ENCODE measurements at regions not wholly inside any gene's neighbourhood (a gene's known extent, or its start where the extent isn't known, plus 50 kb on each side); places are given as distances from the start of the nearest gene placed in this dataset.

- H3K4me3 ChIP-seq (ENCODE audit: low read depth, low read length) = no peak overlapping the region
- ChIA-PET POLR2A (no interaction called here), CTCF (no interaction called here)
- TF ChIP-seq CTCF (IDR thresholded peaks at IDR 0.05; ENCODE audit: insufficient read depth, low read length, missing control alignments) = no peak
- DNase-seq (ENCODE audit: low read depth, low spot score) = no peak
Measured at GRCh38 chrX:138777230-138777629, 65.7 kb upstream of the FGF13 start.

- H3K4me3 ChIP-seq (ENCODE audit: low read depth, low read length) = no peak overlapping the region
- CTCF ChIA-PET = interaction anchor here (0.8 kb wide), 1 partner anchor 1196 kb away, joined by 4 read pairs; no protein-coding TSS in a partner anchor
- no peak for DNase-seq (ENCODE audit: low read depth, low spot score)
- POLR2A ChIA-PET = no interaction called here
- no peak for TF ChIP-seq CTCF (IDR thresholded peaks at IDR 0.05; ENCODE audit: insufficient read depth, low read length, missing control alignments)
Measured at GRCh38 chrX:138775517-138775916, 64.0 kb upstream of the FGF13 start.

GRCh38 chrX:138771047-138771446, 59.5 kb upstream of the FGF13 start:
- no peak overlapping the region for H3K4me3 ChIP-seq (ENCODE audit: low read depth, low read length)
- CTCF ChIA-PET = no interaction called here
- no peak for DNase-seq (ENCODE audit: low read depth, low spot score)
- no peak for TF ChIP-seq CTCF (IDR thresholded peaks at IDR 0.05; ENCODE audit: insufficient read depth, low read length, missing control alignments)
- POLR2A ChIA-PET = no interaction called here

GRCh38 chrX:138769918-138770317, 58.4 kb upstream of the FGF13 start:
- ChIA-PET CTCF (no interaction called here), POLR2A (no interaction called here)
- no peak overlapping the region for H3K4me3 ChIP-seq (ENCODE audit: low read depth, low read length)
- no peak for TF ChIP-seq CTCF (IDR thresholded peaks at IDR 0.05; ENCODE audit: insufficient read depth, low read length, missing control alignments)
- DNase-seq (ENCODE audit: low read depth, low spot score) = no peak

GRCh38 chrX:138765051-138765450, 53.5 kb upstream of the FGF13 start:
- POLR2A ChIA-PET = no interaction called here
- no peak overlapping the region for H3K4me3 ChIP-seq (ENCODE audit: low read depth, low read length)
- no peak for TF ChIP-seq CTCF (IDR thresholded peaks at IDR 0.05; ENCODE audit: insufficient read depth, low read length, missing control alignments)
- no peak for DNase-seq (ENCODE audit: low read depth, low spot score)
- CTCF ChIA-PET = no interaction called here

- TF ChIP-seq CTCF (IDR thresholded peaks at IDR 0.05; ENCODE audit: insufficient read depth, low read length, missing control alignments) = no peak
- no peak for DNase-seq (ENCODE audit: low read depth, low spot score)
- ChIA-PET POLR2A (no interaction called here), CTCF (no interaction called here)
- H3K4me3 ChIP-seq (ENCODE audit: low read depth, low read length) = no peak overlapping the region
Measured at GRCh38 chrX:138763761-138764160, 52.2 kb upstream of the FGF13 start.
